ENCODE measurements at regions not wholly inside any gene's neighbourhood (a gene's known extent, or its start where the extent isn't known, plus 50 kb on each side); places are given as distances from the start of the nearest gene placed in this dataset.

GRCh38 chr16:17843905-17844304 is 373.1 kb upstream of the XYLT1 start:
- no peak overlapping the region for H3K4me3 ChIP-seq (ENCODE audit: low read length)
- TF ChIP-seq CTCF (conservative IDR thresholded peaks at IDR 0.05; ENCODE audit: low read depth, low read length), result no peak
- no peak for DNase-seq (ENCODE audit: low read depth)

- TF ChIP-seq CTCF (conservative IDR thresholded peaks at IDR 0.05; ENCODE audit: low read depth, low read length), result no peak
- DNase-seq (ENCODE audit: low read depth), result no peak
- H3K4me3 ChIP-seq (ENCODE audit: low read length), result no peak overlapping the region
Measured at GRCh38 chr16:17839907-17840306, 369.1 kb upstream of the XYLT1 start.

- DNase-seq (ENCODE audit: low read depth), result no peak
- H3K4me3 ChIP-seq (ENCODE audit: low read length), result no peak overlapping the region
- no peak for TF ChIP-seq CTCF (conservative IDR thresholded peaks at IDR 0.05; ENCODE audit: low read depth, low read length)
Measured at GRCh38 chr16:17839272-17839671, 368.5 kb upstream of the XYLT1 start.

GRCh38 chr16:17836868-17837602 is 366.3 kb upstream of the XYLT1 start:
- no peak for TF ChIP-seq CTCF (conservative IDR thresholded peaks at IDR 0.05; ENCODE audit: low read depth, low read length)
- peak; percentile 83 for DNase-seq (ENCODE audit: low read depth)
- no peak overlapping the region for H3K4me3 ChIP-seq (ENCODE audit: low read length)

- no peak overlapping the region for H3K4me3 ChIP-seq (ENCODE audit: low read length)
- no peak for DNase-seq (ENCODE audit: low read depth)
- no peak for TF ChIP-seq CTCF (conservative IDR thresholded peaks at IDR 0.05; ENCODE audit: low read depth, low read length)
Measured at GRCh38 chr16:17835118-17835876, 364.5 kb upstream of the XYLT1 start.

GRCh38 chr16:17832738-17833137 is 362.0 kb upstream of the XYLT1 start:
- TF ChIP-seq CTCF (conservative IDR thresholded peaks at IDR 0.05; ENCODE audit: low read depth, low read length), result no peak
- no peak for DNase-seq (ENCODE audit: low read depth)
- H3K4me3 ChIP-seq (ENCODE audit: low read length), result no peak overlapping the region

- TF ChIP-seq CTCF (conservative IDR thresholded peaks at IDR 0.05; ENCODE audit: low read depth, low read length), result no peak
- no peak for DNase-seq (ENCODE audit: low read depth)
- H3K4me3 ChIP-seq (ENCODE audit: low read length), result no peak overlapping the region
Measured at GRCh38 chr16:17831330-17831729, 360.6 kb upstream of the XYLT1 start.
